HCT116 (cell line): ENCODE measurements at regions not wholly inside any gene's neighbourhood (a gene's known extent, or its start where the extent isn't known, plus 50 kb on each side); places are given as distances from the start of the nearest gene placed in this dataset.

ENCODE experiments used
- ATAC-seq: fragments of 200-7000 bp; cut with Tn5 transposase; 2 replicates; pipeline ENCODE4 v1.9.1; 2020; ENCODE audit warnings: mild to moderate bottlenecking, moderate library complexity
- BruUV-seq: library from RNA; stranded (reverse); fragments of 400-500 nt; replicated peaks from 2 replicates; lab custom pipeline; 2021; lab: Mats Ljungman, UMichigan
- CTCF ChIA-PET: fragments of 300-600 bp; sonication (Branson Sonifier 250); formaldehyde crosslinking; loops from one replicate; lab custom pipeline; 2021; ENCODE audit warnings: antibody characterized with exemption; lab: Charles Lee
- POLR2A ChIA-PET: fragments of 300-600, 350-600 bp; sonication (Branson Sonifier 250); formaldehyde crosslinking; loops from one replicate; lab custom pipeline; 2021; ENCODE audit warnings: antibody characterized with exemption; lab: Charles Lee
- RAD21 ChIA-PET, 2 experiments: fragments of 300-600 bp; sonication (Branson Sonifier 250); formaldehyde crosslinking; loops; one replicate each; lab custom pipeline; 2023; ENCODE audit warnings: low total read pairs in 2 of 2; ENCODE audit not compliant: uncharacterized antibody in 2 of 2, unreplicated experiment in 2 of 2, low non-redundant PET in 1 of 2; lab: Charles Lee
- DNase-seq: peaks from one replicate; pipeline ENCODE4 v3.0.0-alpha.2; 2010; ENCODE audit warnings: low read depth, low spot score
- H2AFZ ChIP-seq: fragments of 200-600 bp; shearing (Covaris generic), sonication (generic); 2 replicates; pipeline ENCODE4 v1.6.1; 2017; ENCODE audit warnings: low read depth, mixed run types, mixed read lengths, antibody characterized with exemption, low read length; ENCODE audit not compliant: poor library complexity, severe bottlenecking
- H3K27ac ChIP-seq: 2 replicates; pipeline ENCODE4 v1.5.1; 2012; ENCODE audit warnings: low read depth, low read length
- H3K27me3 ChIP-seq: fragments of 200-600 bp; sonication (generic); 2 replicates; pipeline ENCODE4 v1.6.1; 2016; ENCODE audit warnings: mixed run types, low read length, mixed read lengths; ENCODE audit not compliant: insufficient read depth
- H3K36me3 ChIP-seq, 2 experiments: fragments of 200-500 bp in 1 of 2; fragments of 200-600 bp in 1 of 2; sonication (Bioruptor generic) in 1 of 2; sonication (generic) in 1 of 2; 2 replicates each; pipeline versions ENCODE4 v1.5.1 to v1.6.1; 2014 to 2016; ENCODE audit warnings: low read length in 2 of 2, inconsistent platforms in 1 of 2, mixed read lengths in 1 of 2, mixed run types in 1 of 2; ENCODE audit not compliant: insufficient read depth in 2 of 2, control insufficient read depth in 1 of 2
- H3K4me1 ChIP-seq, 2 experiments: fragments of 200-600 bp in 1 of 2; sonication (generic) in 1 of 2; 2 replicates each; pipeline versions ENCODE4 v1.5.1 to v1.6.1; 2012 to 2017; ENCODE audit warnings: low read length in 2 of 2, inconsistent platforms in 1 of 2, mild to moderate bottlenecking in 1 of 2, mixed read lengths in 1 of 2, mixed run types in 1 of 2, moderate library complexity in 1 of 2; ENCODE audit not compliant: insufficient read depth in 2 of 2, control insufficient read depth in 1 of 2
- H3K4me2 ChIP-seq: fragments of 200-600 bp; sonication (generic); 2 replicates; pipeline ENCODE4 v1.6.1; 2017; ENCODE audit warnings: mixed run types, low read length, mixed read lengths
- H3K4me3 ChIP-seq, 2 experiments: fragments of 200-600 bp in 1 of 2; sonication (generic) in 1 of 2; replicated peaks in 1 of 2; 2 replicates each; pipeline ENCODE4 v1.5.1; 2011 to 2016; ENCODE audit warnings: low read length in 2 of 2, control low read depth in 1 of 2, low read depth in 1 of 2, mild to moderate bottlenecking in 1 of 2, mixed read lengths in 1 of 2, mixed run types in 1 of 2
- H3K79me2 ChIP-seq: fragments of 200-600 bp; sonication (generic); 2 replicates; pipeline ENCODE4 v1.6.1; 2017; ENCODE audit warnings: mild to moderate bottlenecking, mixed run types, low read length, moderate library complexity, mixed read lengths; ENCODE audit not compliant: insufficient read depth
- H3K9ac ChIP-seq: fragments of 200-600 bp; sonication (generic); 2 replicates; pipeline ENCODE4 v1.6.1; 2016; ENCODE audit warnings: low read length, mixed read lengths
- H3K9me2 ChIP-seq: fragments of 200-600 bp; sonication (generic), shearing (Covaris generic); 2 replicates; pipeline ENCODE4 v1.6.1; 2017; ENCODE audit warnings: mixed run types, mild to moderate bottlenecking, moderate library complexity; ENCODE audit not compliant: insufficient read depth
- H3K9me3 ChIP-seq, 2 experiments: fragments of 200-500 bp in 1 of 2; fragments of 200-600 bp in 1 of 2; sonication (Bioruptor generic) in 1 of 2; sonication (generic) in 1 of 2; 2 replicates each; pipeline ENCODE4 v1.6.1; 2014 to 2017; ENCODE audit warnings: low read length in 2 of 2, mixed read lengths in 2 of 2, inconsistent platforms in 1 of 2, low read depth in 1 of 2, mild to moderate bottlenecking in 1 of 2, mixed run types in 1 of 2, moderate library complexity in 1 of 2; ENCODE audit not compliant: control insufficient read depth in 1 of 2, insufficient read depth in 1 of 2
- H4K20me1 ChIP-seq: fragments of 200-600 bp; sonication (generic), shearing (Covaris generic); 2 replicates; pipeline ENCODE4 v1.6.1; 2017; ENCODE audit warnings: mixed run types, mild to moderate bottlenecking, moderate library complexity; ENCODE audit not compliant: insufficient read depth
- CEBPB ChIP-seq: IDR thresholded peaks from 2 replicates; pipeline ENCODE4 v1.6.1; 2012; ENCODE audit warnings: low read depth
- EGR1 ChIP-seq: IDR thresholded peaks from 2 replicates; pipeline ENCODE4 v1.6.1; 2012; ENCODE audit warnings: low read depth
- ELF1 ChIP-seq: IDR thresholded peaks from 2 replicates; pipeline ENCODE4 v1.6.1; 2012; ENCODE audit warnings: low read depth, borderline replicate concordance
- EZH2 ChIP-seq: fragments of 200-600 bp; sonication (generic); IDR thresholded peaks from 2 replicates; pipeline ENCODE4 v1.6.1; 2017; ENCODE audit warnings: antibody characterized with exemption, mixed run types
- EZH2phosphoT487 ChIP-seq: fragments of 200-600 bp; IDR thresholded peaks from 2 replicates; pipeline ENCODE4 v1.6.1; 2018; ENCODE audit warnings: antibody characterized with exemption, borderline replicate concordance
- FOSL1 ChIP-seq: IDR thresholded peaks from 2 replicates; pipeline ENCODE4 v1.6.1; 2012; ENCODE audit warnings: low read depth
- JUND ChIP-seq: IDR thresholded peaks from 2 replicates; pipeline ENCODE4 v1.6.1; 2012
- RAD21 ChIP-seq: IDR thresholded peaks from 2 replicates; pipeline ENCODE4 v1.6.1; 2012; ENCODE audit warnings: low read depth, mild to moderate bottlenecking
- SP1 ChIP-seq: IDR thresholded peaks from 2 replicates; pipeline ENCODE4 v1.6.1; 2012; ENCODE audit warnings: low read depth
- intact Hi-C: fragments of 100-400 bp; cut with micrococcal nuclease; formaldehyde crosslinking; loops from 2 replicates; pipeline ENCODE4 v1.10.0; 2022
- TF ChIP-seq, protein P1 (sequence below): IDR thresholded peaks from 2 replicates; pipeline ENCODE4 v1.6.1; 2012; ENCODE audit warnings: low read depth
- TF ChIP-seq, protein P2 (sequence below): IDR thresholded peaks from 2 replicates; pipeline ENCODE4 v1.6.1; 2012
- TF ChIP-seq, protein P3 (sequence below): IDR thresholded peaks from 2 replicates; pipeline ENCODE4 v1.6.1; 2011; ENCODE audit warnings: mild to moderate bottlenecking, low read length, moderate library complexity; ENCODE audit not compliant: insufficient replicate concordance; ENCODE audit errors: extremely low read depth

DNA sequence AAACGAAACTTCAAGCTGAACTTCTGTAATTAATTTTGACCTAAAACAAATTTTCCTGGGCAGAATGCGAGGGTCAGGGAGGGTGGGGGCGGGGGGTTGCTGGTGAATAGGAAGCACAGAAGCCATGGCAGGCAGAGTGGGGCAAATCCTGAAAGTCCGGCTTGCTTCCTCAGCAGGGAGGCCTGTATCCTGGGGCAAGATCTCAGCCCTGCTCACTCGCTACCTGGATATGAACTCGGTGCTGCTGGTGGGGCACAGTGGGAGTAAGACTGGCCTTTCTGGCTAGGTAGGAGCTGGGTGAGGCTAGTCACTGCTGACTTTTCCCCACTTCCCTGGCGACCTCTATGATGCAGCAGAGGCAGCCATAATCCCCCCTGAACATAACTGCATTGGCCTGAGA is 168.9 kb upstream of the CHORDC1 start (continued):
- TF ChIP-seq, protein P1, sequence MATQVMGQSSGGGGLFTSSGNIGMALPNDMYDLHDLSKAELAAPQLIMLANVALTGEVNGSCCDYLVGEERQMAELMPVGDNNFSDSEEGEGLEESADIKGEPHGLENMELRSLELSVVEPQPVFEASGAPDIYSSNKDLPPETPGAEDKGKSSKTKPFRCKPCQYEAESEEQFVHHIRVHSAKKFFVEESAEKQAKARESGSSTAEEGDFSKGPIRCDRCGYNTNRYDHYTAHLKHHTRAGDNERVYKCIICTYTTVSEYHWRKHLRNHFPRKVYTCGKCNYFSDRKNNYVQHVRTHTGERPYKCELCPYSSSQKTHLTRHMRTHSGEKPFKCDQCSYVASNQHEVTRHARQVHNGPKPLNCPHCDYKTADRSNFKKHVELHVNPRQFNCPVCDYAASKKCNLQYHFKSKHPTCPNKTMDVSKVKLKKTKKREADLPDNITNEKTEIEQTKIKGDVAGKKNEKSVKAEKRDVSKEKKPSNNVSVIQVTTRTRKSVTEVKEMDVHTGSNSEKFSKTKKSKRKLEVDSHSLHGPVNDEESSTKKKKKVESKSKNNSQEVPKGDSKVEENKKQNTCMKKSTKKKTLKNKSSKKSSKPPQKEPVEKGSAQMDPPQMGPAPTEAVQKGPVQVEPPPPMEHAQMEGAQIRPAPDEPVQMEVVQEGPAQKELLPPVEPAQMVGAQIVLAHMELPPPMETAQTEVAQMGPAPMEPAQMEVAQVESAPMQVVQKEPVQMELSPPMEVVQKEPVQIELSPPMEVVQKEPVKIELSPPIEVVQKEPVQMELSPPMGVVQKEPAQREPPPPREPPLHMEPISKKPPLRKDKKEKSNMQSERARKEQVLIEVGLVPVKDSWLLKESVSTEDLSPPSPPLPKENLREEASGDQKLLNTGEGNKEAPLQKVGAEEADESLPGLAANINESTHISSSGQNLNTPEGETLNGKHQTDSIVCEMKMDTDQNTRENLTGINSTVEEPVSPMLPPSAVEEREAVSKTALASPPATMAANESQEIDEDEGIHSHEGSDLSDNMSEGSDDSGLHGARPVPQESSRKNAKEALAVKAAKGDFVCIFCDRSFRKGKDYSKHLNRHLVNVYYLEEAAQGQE: no peak
- TF ChIP-seq EZH2: no peak

DNA sequence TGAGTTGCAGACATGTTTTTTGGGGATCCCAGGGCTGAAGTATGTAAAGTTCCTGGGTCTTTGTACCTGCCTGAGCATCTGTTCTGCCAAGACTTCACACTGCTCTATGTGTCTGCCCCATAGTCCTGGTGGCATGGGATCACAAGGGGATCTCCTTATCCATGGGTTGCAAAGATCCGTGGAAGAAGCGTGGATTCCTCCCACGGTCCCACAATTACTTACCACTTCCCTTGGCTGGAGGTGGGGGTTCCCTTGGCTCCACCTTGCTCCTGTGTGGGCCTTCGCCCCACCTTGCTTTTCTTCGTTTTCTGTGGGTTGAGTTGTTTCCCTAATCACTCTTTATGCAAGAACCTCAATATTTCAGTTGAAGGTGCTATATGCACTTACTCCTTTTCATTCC is 157.4 kb upstream of the CHORDC1 start:
- ChIA-PET CTCF (no interaction called here), RAD21 (no interaction called here), POLR2A (no interaction called here)
- DNase-seq (no peak), ATAC-seq (no peak)
- H3K9me3 ChIP-seq: no peaks in the 10 kb centered on the region
- no peak overlapping the region for H3K4me3 ChIP-seq
- H3K27ac ChIP-seq: no peak overlapping the region
- intact Hi-C loops: no loop called here
- H3K27me3 ChIP-seq: no peaks in the 10 kb centered on the region
- H4K20me1 ChIP-seq: no peaks in the 10 kb centered on the region
- H3K36me3 ChIP-seq: no peaks in the 10 kb centered on the region
- TF ChIP-seq, protein P2, sequence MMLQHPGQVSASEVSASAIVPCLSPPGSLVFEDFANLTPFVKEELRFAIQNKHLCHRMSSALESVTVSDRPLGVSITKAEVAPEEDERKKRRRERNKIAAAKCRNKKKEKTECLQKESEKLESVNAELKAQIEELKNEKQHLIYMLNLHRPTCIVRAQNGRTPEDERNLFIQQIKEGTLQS: no peak
- TF ChIP-seq EGR1 (no peak), EZH2phosphoT487 (no peak), JUND (no peak), RAD21 (no peak), FOSL1 (no peak), SP1 (no peak), ELF1 (no peak), CEBPB (no peak), EZH2 (no peak)
- TF ChIP-seq, protein P3, sequence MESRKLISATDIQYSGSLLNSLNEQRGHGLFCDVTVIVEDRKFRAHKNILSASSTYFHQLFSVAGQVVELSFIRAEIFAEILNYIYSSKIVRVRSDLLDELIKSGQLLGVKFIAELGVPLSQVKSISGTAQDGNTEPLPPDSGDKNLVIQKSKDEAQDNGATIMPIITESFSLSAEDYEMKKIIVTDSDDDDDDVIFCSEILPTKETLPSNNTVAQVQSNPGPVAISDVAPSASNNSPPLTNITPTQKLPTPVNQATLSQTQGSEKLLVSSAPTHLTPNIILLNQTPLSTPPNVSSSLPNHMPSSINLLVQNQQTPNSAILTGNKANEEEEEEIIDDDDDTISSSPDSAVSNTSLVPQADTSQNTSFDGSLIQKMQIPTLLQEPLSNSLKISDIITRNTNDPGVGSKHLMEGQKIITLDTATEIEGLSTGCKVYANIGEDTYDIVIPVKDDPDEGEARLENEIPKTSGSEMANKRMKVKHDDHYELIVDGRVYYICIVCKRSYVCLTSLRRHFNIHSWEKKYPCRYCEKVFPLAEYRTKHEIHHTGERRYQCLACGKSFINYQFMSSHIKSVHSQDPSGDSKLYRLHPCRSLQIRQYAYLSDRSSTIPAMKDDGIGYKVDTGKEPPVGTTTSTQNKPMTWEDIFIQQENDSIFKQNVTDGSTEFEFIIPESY: no peak
- no peaks in the 10 kb centered on the region for H3K9me2 ChIP-seq
- no peak overlapping the region for H2AFZ ChIP-seq
- no peak overlapping the region for H3K4me2 ChIP-seq
- no peak overlapping the region for H3K9ac ChIP-seq
- H3K79me2 ChIP-seq: no peaks in the 10 kb centered on the region
- BruUV-seq: no TSS peak
- no peaks in the 10 kb centered on the region for H3K4me1 ChIP-seq
